ENCODE measurements at regions not wholly inside any gene's neighbourhood (a gene's known extent, or its start where the extent isn't known, plus 50 kb on each side); places are given as distances from the start of the nearest gene placed in this dataset.
A peak's percentile ranks its signal among the peaks of the same experiment; 100 is the strongest.

DNA sequence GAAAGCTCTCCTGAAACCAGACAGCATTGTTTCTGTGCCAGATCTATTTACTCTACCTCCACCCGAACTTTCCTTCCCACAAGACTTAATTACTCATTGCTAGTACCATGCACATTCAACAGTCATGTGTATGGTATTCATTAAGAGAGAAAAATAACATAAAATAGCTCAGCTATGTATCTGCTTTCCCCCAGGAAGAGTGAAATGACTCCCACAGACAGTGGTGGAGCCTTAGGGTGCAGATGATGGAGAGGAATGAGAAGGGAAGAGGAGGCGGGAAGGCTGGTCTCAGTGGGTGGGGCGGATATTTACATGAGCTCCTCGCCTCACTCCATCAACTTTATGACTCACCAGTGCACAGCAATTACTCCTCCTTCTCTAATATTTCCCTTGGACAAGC, 724.5 kb downstream of the EPHA4 start:
- WGBS, 2 donors, result 72 to 75% methylated on average over 4 of the region's 4 CpGs

DNA sequence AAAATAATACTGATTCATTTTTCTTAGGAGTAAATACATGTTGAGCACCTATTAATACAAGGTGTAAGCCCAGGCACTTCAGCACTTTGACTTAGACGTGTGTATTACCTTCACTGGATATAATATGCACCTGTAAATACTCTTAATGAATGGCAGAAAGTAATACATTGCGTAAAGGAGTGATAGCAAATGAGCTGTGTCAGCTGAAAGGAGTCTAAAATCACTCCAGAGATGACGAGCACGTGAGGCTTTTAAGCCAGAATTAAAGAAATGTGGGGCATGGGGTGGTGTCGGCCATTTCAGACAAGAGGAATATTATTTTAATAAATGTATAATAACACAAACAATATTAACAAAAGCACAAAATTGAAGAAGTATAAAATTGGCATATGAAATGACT, 722.7 kb downstream of the EPHA4 start:
- no peaks in the 10 kb centered on the region for H3K36me3 ChIP-seq (ENCODE audit: control insufficient read depth in 4 of 4, insufficient read depth in 4 of 4, low read length in 4 of 4)
- ATAC-seq (ENCODE audit: insufficient read depth, low FRiP score) (no peak), DNase-seq (no peak)
- peaks cover 0 to 9% (median 0%) of the 10 kb centered on the region in 5 donors for H3K4me1 ChIP-seq (ENCODE audit: control insufficient read depth in 5 of 5, insufficient read depth in 5 of 5, low read length in 5 of 5)
- H3K27ac ChIP-seq (ENCODE audit: low read depth in 1 of 2, low read length in 1 of 2), result no peak overlapping the region
- no peaks in the 10 kb centered on the region for H3K27me3 ChIP-seq (ENCODE audit: control insufficient read depth in 3 of 3, insufficient read depth in 3 of 3, low read length in 2 of 3)
- no peaks in the 10 kb centered on the region for H3K9me3 ChIP-seq (ENCODE audit: control insufficient read depth in 4 of 4, insufficient read depth in 3 of 4, low read length in 3 of 4)
- 84 to 87% methylated on average over 5 of the region's 5 CpGs for WGBS, 2 donors
- TF ChIP-seq, protein P1, sequence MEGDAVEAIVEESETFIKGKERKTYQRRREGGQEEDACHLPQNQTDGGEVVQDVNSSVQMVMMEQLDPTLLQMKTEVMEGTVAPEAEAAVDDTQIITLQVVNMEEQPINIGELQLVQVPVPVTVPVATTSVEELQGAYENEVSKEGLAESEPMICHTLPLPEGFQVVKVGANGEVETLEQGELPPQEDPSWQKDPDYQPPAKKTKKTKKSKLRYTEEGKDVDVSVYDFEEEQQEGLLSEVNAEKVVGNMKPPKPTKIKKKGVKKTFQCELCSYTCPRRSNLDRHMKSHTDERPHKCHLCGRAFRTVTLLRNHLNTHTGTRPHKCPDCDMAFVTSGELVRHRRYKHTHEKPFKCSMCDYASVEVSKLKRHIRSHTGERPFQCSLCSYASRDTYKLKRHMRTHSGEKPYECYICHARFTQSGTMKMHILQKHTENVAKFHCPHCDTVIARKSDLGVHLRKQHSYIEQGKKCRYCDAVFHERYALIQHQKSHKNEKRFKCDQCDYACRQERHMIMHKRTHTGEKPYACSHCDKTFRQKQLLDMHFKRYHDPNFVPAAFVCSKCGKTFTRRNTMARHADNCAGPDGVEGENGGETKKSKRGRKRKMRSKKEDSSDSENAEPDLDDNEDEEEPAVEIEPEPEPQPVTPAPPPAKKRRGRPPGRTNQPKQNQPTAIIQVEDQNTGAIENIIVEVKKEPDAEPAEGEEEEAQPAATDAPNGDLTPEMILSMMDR (IDR thresholded peaks at IDR 0.05; ENCODE audit: control extremely low read depth, extremely low read depth), result no peak
- no peak overlapping the region for H3K4me3 ChIP-seq
- no peak overlapping the region for H3K9ac ChIP-seq (ENCODE audit: insufficient read depth in 1 of 2, low read length in 2 of 2)

More for the DNA sequence above, 724.5 kb downstream of the EPHA4 start:
- H3K9me3 ChIP-seq (ENCODE audit: control insufficient read depth in 4 of 4, insufficient read depth in 3 of 4, low read length in 3 of 4), result no peaks in the 10 kb centered on the region
- no peaks in the 10 kb centered on the region for H3K27me3 ChIP-seq (ENCODE audit: control insufficient read depth in 3 of 3, insufficient read depth in 3 of 3, low read length in 2 of 3)
- TF ChIP-seq, protein P1 (IDR thresholded peaks at IDR 0.05; ENCODE audit: control extremely low read depth, extremely low read depth), result no peak
- no peak overlapping the region for H3K4me3 ChIP-seq
- DNase-seq (no peak), ATAC-seq (ENCODE audit: insufficient read depth, low FRiP score) (peak; percentile 54)
- H3K9ac ChIP-seq (ENCODE audit: insufficient read depth in 1 of 2, low read length in 2 of 2), result no peak overlapping the region
- peaks cover 0 to 9% (median 0%) of the 10 kb centered on the region in 5 donors for H3K4me1 ChIP-seq (ENCODE audit: control insufficient read depth in 5 of 5, insufficient read depth in 5 of 5, low read length in 5 of 5)
- no peak overlapping the region for H3K27ac ChIP-seq (ENCODE audit: low read depth in 1 of 2, low read length in 1 of 2)
- H3K36me3 ChIP-seq (ENCODE audit: control insufficient read depth in 4 of 4, insufficient read depth in 4 of 4, low read length in 4 of 4), result no peaks in the 10 kb centered on the region

DNA sequence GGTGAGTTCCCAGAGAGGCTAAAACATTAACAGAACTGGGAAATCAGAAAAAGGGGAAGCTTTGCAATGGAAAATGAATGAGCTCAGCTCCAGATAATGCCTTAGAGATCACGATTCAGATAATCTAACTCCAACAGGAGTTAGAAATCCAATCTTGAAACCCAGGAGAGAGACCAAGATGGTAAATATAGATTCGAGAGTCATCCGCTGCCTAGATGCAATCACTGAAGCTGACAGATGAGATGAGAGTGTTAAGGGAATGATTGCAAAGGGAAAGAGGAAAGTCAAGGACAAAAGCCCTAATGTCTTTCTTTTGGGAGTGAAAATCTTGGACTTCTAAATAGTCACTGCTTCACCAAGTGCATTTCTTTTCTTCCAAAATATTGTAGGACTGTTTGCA, 722.0 kb downstream of the EPHA4 start:
- peaks cover 0 to 9% (median 0%) of the 10 kb centered on the region in 5 donors for H3K4me1 ChIP-seq (ENCODE audit: control insufficient read depth in 5 of 5, insufficient read depth in 5 of 5, low read length in 5 of 5)
- TF ChIP-seq, protein P1 (IDR thresholded peaks at IDR 0.05; ENCODE audit: control extremely low read depth, extremely low read depth), result no peak
- no peak for ATAC-seq (ENCODE audit: insufficient read depth, low FRiP score)
- DNase-seq, result no peak
- H3K36me3 ChIP-seq (ENCODE audit: control insufficient read depth in 4 of 4, insufficient read depth in 4 of 4, low read length in 4 of 4), result no peaks in the 10 kb centered on the region
- no peak overlapping the region for H3K27ac ChIP-seq (ENCODE audit: low read depth in 1 of 2, low read length in 1 of 2)
- no peak overlapping the region for H3K4me3 ChIP-seq
- no peaks in the 10 kb centered on the region for H3K27me3 ChIP-seq (ENCODE audit: control insufficient read depth in 3 of 3, insufficient read depth in 3 of 3, low read length in 2 of 3)
- H3K9me3 ChIP-seq (ENCODE audit: control insufficient read depth in 4 of 4, insufficient read depth in 3 of 4, low read length in 3 of 4), result no peaks in the 10 kb centered on the region
- H3K9ac ChIP-seq (ENCODE audit: insufficient read depth in 1 of 2, low read length in 2 of 2), result no peak overlapping the region
- 70 to 83% methylated on average over 3 of the region's 3 CpGs for WGBS, 2 donors

DNA sequence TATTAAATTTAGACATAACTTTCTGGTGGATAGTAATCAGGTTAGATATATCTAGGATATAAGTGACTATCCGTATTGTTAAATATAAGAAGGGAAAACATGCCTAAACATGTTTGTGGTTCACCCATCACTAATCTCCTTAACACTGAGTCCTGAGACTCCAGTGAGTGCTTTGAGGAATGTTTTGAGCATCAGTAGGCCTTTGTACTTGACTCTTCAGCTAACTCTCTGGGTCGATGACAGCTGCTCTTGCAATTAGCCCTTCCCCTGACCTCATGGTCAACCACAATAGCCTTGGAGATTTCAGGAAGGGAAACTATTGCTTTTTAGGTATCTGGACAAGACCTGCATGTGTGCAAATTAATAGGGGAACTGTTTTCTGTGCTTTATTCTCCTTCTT, 716.8 kb downstream of the EPHA4 start:
- H3K4me1 ChIP-seq (ENCODE audit: control insufficient read depth in 5 of 5, insufficient read depth in 5 of 5, low read length in 5 of 5), result peaks cover 0 to 13% (median 0%) of the 10 kb centered on the region in 5 donors
- TF ChIP-seq, protein P1 (IDR thresholded peaks at IDR 0.05; ENCODE audit: control extremely low read depth, extremely low read depth), result no peak
- no peak overlapping the region for H3K4me3 ChIP-seq
- no peak overlapping the region for H3K9ac ChIP-seq (ENCODE audit: insufficient read depth in 1 of 2, low read length in 2 of 2)
- no peak overlapping the region for H3K27ac ChIP-seq (ENCODE audit: low read depth in 1 of 2, low read length in 1 of 2)
- 53 to 57% methylated on average over 2 of the region's 2 CpGs for WGBS, 2 donors
- H3K27me3 ChIP-seq (ENCODE audit: control insufficient read depth in 3 of 3, insufficient read depth in 3 of 3, low read length in 2 of 3), result no peaks in the 10 kb centered on the region
- no peaks in the 10 kb centered on the region for H3K36me3 ChIP-seq (ENCODE audit: control insufficient read depth in 4 of 4, insufficient read depth in 4 of 4, low read length in 4 of 4)
- DNase-seq, result peak in 1 of 3 donors; percentile 14
- no peak for ATAC-seq (ENCODE audit: insufficient read depth, low FRiP score)
- no peaks in the 10 kb centered on the region for H3K9me3 ChIP-seq (ENCODE audit: control insufficient read depth in 4 of 4, insufficient read depth in 3 of 4, low read length in 3 of 4)

Data from lung (tissue), 11 donors.